ENCODE measurements at regions not wholly inside any gene's neighbourhood (a gene's known extent, or its start where the extent isn't known, plus 50 kb on each side); places are given as distances from the start of the nearest gene placed in this dataset.

- no peak overlapping the region for H3K4me3 ChIP-seq
- ATAC-seq (no peak), FAIRE-seq (no peak), DNase-seq (ENCODE audit: low read depth, low spot score) (no peak)
- H3K27me3 ChIP-seq (replicated peaks in 1 of 2; ENCODE audit: control insufficient read depth in 2 of 2, insufficient read depth in 2 of 2, low read length in 1 of 2): no peaks in the 10 kb centered on the region
- H3K4me1 ChIP-seq (ENCODE audit: control insufficient read depth, insufficient read depth, low read length): no peaks in the 10 kb centered on the region
- H3K4me2 ChIP-seq (ENCODE audit: control insufficient read depth, insufficient read depth): no peak overlapping the region
- no peaks in the 10 kb centered on the region for H3K36me3 ChIP-seq (ENCODE audit: control insufficient read depth in 2 of 2, insufficient read depth in 2 of 2, low read length in 1 of 2)
- SMC1A ChIA-PET (ENCODE audit: uncharacterized antibody, unreplicated experiment): no interaction called here
- CTCF ChIA-PET: no interaction called here
- no peak overlapping the region for H3K27ac ChIP-seq (ENCODE audit: control insufficient read depth, insufficient read depth)
- H3K9me3 ChIP-seq (replicated peaks; ENCODE audit: control insufficient read depth, insufficient read depth, low read length): no peaks in the 10 kb centered on the region
- in situ Hi-C loops (cut with MboI) (no loop called here), intact Hi-C loops (cut with micrococcal nuclease; ENCODE audit: unreplicated experiment) (no loop called here)
- WGBS (ENCODE audit: insufficient coverage, insufficient replicate concordance, low lambda C conversion rate, missing lambda C conversion rate): 0% methylated on average over 5 of the region's 5 CpGs
- no peak overlapping the region for H3K9ac ChIP-seq (ENCODE audit: control insufficient read depth, insufficient read depth, low read length)
- POLR2A ChIA-PET: no interaction called here
- RAD21 ChIA-PET (ENCODE audit: unreplicated experiment): no interaction called here
- H3K79me2 ChIP-seq (ENCODE audit: control insufficient read depth, insufficient read depth, low read length): no peaks in the 10 kb centered on the region
- no peaks in the 10 kb centered on the region for H4K20me1 ChIP-seq (ENCODE audit: control insufficient read depth, insufficient read depth)
- BruUV-seq (replicated peaks): no TSS peak
- TF ChIP-seq CHD4 (IDR thresholded peaks at IDR 0.05) (no peak), TCF3 (IDR thresholded peaks at IDR 0.05; ENCODE audit: borderline replicate concordance, insufficient read depth, low read depth, low read length) (no peak), BMI1 (IDR thresholded peaks at IDR 0.05; ENCODE audit: borderline replicate concordance) (no peak), SMC3 (IDR thresholded peaks at IDR 0.05; ENCODE audit: borderline replicate concordance, low read length) (no peak), IKZF1 (conservative IDR thresholded peaks at IDR 0.05) (no peak), CBFB (IDR thresholded peaks at IDR 0.05; ENCODE audit: low read depth) (no peak), CEBPZ (IDR thresholded peaks at IDR 0.05; ENCODE audit: low read depth, low read length) (no peak), CEBPB (IDR thresholded peaks at IDR 0.05; ENCODE audit: borderline replicate concordance in 1 of 2, low read depth in 2 of 2, low read length in 2 of 2) (no peak)
- no peak overlapping the region for H2AFZ ChIP-seq (ENCODE audit: control insufficient read depth, low read depth, low read length)
Observed at GRCh38 chr6:121652223-121652622, 216.8 kb downstream of the GJA1 start.

Measured in GM12878 (cell line).